NOMO-1 treated with dmso at 0.1 percent for 144 hours (cell line): ENCODE measurements at regions not wholly inside any gene's neighbourhood (a gene's known extent, or its start where the extent isn't known, plus 50 kb on each side); places are given as distances from the start of the nearest gene placed in this dataset.

ENCODE experiments used
- DNase-seq: peaks from one replicate; lab custom pipeline; 2025; ENCODE audit not compliant: unreplicated experiment; lab: John Stamatoyannopoulos, UW

DNA sequence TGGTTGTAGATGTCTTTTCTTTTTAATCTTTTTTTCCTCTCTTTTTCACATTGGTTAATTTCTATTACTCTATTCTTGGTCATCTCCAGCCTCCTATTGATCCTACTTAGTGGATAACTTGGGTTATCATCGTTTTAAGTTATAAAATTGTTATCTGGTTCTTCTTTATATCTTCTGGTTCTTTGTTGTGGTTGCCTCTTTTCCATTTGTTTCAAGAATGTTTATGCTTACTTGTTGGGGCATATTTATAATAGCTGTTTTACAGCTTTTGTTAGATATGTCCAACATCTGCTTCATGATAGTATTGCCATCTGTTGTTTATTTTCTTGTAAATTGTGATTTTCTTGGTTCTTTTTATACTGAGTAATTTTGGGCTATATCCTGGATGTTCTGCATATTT, 1429.6 kb downstream of the TBC1D22A start:
- no peak for DNase-seq

DNA sequence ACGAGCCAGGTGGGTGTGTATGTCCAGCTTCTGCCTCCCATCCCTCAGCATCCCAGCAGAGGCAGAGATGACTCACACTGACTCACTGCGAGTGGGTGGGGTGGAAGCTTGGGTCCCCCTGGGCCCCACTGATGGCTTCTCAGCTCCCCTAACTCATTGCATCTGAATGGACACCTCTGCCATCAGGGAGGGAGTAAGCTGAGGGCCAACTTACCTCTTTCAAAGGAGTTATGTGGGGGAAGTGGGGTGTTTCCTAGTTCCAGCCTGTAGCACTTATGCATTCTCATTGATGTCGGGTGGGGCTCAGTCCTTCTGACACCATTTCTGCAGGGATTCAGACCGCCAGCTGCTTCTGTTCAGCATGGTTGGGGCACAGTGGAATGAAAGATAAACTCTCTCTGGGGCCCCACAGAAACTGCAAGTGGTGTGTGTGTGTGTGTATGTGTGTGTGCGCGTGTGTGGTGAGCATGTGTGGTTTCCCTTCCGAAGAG, 1425.8 kb downstream of the TBC1D22A start:
- DNase-seq: no peak

DNA sequence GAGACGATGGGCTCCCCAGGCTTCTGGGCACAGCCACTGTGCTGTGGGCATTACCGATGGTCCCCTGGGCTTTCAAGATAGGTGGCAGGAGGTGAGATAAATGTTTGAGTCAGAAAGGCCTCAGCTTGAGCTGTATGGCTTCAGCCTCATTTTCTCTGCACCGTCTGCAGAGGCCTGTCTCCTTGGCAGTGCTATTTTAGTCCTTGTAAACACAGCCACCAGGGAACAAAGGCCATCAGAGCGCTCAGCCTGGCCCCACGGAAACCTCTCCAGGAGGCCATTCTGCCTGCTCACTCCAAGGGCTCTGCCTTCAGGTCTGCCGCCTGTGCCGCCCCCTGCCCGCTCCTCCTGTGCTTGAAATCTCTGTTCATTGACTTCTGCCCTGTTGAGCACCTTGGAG, 1424.9 kb downstream of the TBC1D22A start:
- DNase-seq: no peak

DNA sequence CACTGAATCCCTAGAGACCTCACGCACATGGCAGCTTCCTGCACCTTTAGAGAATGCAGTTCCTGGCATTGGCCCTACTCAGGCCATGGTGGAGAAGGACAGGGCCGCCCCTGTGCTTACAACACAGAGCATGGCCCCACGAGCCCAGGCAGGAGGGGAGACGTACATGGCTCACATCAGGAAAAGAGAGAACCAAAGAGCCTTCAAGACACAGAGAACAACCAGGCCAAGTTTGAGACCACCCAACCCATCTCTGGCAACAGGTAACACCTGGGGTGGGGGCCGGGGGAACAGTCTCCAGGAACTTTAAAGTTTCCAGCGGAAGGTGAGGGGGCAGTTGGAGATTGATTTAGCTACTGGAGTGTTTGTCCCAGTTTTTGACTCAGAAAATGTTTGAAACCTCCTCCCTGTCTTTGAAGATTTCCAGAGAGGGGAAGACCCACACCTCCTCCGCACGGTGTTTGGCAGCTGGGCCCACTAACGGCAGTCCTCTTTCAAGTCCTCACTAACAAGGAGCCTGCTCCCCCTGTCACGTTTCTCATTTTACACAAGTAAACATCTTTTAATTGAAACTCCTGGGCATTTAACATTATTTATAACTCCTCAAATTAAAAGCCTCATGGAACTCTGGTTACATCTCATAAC, 1423.8 kb downstream of the TBC1D22A start:
- no peak for DNase-seq

DNA sequence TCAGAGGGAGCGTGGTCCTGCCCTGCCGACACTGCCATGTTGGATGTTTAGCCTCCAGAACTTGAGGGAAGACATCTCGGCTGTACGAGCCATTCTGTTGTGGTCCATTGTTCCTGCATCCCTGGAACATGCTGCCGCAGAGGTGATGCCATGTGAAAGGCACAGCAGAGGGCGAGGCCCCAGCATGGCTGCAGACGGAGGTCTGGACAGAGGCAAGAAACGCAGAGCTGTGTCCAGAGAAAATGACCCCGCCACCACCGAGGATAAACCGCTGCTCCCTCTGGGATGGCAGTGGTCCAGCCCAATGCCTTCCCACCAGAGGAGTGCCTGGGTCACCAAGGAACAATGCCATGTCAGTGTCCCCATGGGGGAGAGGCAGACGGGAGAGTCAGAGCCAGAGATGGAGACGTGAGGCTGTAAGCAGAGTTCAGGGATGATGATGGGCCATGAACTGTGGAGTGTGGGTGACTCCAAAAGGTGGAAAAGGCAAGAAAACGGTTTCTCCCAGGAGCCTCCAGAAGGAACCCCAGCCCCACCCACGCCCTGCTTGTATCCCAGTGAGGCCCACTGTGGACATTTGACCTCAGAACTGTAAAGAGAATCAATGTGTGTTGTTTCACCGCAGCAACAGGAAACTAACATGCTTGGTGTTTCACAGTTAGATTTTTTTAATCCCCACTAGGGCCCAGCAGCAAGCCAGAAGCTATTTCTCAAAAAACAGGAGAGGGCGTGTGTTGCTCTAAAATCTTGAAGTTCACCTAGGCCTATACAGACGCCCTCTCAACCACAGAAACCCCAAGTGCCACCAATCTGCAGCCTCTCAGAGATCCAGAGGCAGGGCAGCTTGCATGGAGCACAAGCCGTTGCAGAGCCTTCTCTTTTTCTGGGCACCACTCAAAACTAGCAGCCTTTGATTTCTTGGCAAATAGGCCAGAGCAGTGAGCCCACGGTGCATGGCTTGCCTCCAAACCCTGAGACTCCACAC, 1422.9 kb downstream of the TBC1D22A start:
- no peak for DNase-seq

DNA sequence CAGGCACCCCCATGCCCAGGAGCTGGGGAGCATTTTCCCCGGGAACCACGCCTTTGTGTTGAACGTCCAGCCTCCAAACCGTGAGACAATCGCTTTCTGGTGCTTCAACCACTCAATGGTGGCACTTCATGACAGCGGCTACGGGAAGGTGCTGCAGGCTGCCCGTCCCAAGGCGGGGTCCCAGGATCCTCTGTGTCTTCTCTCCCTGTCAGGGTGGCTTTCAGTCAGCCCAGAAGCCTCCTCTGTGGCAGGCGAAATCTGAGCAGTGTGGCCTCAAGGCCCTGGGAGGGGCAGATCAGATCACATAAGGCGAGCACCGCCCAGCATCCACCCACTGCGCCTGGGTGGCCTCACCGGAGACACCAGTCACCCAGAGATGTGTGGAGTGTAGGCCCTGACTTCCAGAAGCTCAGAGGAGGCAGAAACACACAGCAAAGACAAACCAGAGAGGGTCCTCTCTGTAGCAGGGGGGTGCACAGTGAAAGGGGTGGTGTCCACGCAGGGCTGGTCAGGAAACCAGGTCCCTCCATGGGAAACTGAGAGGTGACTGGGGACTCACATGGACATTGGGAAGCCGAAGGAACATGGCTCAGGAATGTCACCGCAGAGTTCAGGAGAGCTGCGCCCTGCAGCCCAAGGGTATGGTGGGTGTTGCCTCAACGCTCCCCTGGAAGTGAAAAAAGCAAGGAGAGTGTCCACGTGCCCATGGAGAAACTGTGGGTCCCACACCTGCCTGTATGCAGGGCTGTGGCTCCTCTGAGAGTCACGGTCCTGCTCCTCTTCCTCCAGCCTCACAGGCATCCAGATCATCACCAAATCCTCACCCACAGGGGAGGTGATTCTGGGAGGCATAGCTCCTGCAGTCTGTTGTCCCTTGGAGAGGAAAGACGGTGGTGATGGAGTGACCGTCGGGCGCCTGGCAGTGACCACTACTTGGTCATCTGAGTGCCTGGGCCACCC, 1420.7 kb downstream of the TBC1D22A start:
- DNase-seq: no peak

DNA sequence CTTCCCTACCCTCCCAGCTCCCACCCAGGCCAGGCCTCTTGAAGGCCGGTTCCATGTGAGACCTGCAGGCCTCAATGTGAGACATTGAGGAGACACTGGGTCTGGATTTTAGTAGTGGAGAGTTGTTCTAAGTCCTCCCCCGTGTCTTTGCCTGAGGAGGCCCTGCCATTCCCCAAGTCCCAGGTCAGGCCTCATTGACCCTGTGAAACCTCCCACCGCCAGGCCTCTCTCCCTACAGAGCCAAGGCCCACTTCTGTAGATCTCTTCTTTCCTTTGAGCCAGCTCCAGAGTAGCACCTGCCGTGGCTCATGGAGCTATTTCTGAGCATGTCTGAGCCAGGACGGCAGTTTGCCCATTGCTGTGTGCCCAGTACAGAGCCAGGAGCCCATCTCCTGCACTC, 1419.6 kb downstream of the TBC1D22A start:
- DNase-seq: no peak

DNA sequence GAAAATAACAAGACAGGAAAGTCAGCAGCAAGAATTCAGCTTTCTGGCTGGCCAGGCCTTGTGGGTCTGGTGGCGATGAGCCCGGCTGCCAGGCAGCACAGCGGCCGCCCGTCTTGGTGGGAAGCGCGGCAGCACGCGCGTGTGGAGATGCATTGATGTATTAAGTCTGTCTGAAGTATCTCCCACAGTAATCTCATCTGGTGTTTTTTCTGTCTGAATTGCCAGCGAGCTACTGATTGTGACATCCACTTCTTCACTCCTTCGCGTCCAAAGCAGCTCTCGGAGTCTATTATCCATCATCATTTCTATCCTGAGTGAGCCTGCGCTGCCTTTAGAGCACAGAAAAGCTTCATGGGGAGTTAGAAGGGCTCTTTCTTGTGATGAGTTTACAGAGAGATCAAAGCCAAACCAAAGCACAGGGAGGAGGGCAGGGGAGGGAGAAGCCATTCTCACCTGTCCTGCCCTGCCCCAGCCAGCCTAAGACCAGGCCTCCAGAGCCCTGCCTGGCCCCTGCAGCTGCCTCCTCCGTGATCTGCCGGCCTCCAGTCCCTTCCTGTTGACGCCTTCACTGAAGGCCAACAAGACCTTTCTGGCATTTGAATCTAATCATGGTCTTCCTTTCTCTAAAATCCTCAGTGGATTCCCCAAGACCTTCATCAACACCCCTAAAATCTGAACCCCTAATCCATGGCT, 1419.0 kb downstream of the TBC1D22A start:
- no peak for DNase-seq

DNA sequence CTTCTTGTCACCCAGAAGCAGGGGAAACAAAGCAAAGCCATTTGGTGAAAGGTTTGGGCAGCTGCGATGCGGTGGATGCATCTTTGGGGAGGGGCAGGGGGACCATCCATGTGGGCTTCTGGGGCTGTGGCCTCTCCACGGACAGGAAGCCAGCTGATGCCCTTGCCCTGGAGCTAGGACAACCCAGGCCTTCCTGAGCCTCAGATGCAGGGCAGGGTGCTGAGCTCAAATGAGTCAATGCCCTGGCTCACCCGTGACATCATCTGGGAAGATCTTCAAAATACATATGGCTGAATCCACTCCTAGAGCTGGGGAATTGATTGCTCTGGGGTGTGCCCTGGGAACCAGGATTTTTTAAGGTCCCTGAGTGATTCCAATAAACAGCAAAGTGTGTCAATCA, 1418.2 kb downstream of the TBC1D22A start:
- DNase-seq: no peak

DNA sequence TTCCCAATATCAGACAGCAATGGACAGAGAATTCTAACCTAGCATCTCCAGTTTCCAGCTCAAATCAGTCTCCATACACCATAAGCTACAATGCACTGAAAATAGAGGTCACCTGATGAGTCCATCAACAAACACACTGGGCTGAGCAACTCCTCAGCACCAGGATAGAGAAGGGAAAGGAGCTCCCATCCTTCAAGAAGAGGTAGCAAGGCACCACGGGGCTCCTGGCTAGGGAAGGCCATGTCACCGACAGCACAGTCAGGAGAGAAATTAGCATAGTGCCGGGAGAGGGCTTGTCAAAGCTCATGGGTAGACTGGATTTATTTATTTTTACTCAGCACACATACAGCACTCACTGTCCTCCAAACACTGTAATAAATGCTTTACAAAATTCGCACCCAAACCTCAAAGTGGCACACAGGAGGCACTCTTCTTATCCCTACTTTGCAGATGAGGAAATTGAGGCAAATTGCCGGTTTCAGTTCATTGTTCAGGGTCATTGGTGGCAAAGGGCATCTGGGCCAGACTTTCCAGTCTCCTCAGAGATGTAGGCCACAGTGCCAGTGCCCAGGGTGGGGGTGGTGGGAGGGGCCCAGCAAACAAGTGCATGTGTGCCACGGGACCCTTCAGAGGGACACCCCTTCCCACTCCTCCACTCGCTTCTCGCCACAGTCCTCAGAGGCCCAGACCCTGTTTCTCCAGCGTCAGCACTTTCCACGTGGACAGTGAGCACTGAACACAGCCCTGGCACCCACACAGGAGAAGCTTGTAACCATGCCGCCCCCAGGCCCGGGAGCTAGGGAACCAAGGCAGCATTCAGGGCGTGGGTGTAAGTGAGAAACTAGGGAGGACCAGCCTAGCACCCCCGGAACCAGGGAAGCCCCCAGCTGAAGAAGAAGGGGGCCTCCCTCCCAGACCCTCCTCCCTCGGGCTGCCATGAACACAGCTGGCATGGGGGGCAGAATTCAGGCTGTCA, 1417.4 kb downstream of the TBC1D22A start:
- no peak for DNase-seq

DNA sequence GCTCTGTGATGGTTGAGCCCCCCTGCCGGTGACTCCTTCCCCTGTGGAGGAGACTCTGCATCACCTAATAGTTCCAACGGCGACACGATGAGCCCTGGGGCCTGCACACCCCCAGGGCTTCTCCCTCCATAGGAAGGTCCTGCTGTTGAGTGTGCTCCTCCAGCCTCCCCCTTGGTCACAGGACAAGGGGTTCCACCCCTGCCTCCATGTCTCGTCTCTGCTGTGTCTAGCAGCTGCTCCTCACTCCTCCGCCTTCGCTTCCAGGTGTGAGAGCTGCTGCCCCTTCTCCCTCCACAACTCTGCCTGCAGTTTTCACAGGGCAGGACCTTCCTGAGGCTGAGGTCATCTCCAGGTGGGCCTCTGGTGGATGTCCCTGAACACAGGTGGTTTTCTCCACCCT, 1416.1 kb downstream of the TBC1D22A start:
- no peak for DNase-seq

DNA sequence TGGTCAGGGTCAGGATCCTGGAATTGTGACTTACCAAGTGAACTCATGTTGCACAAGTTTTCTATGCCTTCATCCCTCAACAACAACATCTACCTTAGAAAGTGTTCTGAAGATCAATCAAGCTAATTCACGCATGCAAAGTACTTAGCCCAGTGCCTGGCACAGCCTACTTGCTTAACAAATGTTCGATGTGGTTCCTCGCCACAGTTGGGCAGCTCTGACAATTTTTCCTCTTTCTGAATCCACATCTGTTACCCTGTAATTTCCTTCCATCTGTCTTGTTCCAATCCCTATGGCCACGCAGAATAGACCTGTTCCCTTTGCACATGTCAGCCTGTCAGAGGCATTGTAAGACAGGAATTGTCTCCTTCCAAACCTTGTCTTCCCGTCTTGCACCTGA, 1415.2 kb downstream of the TBC1D22A start:
- no peak for DNase-seq

DNA sequence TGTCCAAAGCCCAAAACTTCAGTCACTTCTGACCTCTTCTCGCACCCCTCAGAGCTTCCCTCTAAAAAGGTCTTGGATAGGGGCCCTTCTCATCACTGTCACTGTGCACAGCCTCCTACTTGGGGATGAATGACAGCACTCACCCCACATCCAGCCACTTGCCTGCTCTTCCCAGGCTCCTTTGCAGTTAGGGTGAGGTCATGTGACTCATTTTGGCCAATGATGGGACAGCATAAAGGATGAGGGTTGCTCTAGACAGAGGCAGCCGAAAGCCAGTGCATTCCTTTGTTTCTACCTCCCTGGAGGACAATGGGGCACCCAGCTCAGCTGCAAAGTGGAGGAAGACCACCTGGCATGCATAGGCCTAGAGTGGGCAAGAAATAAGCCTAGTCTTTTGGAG, 1413.3 kb downstream of the TBC1D22A start:
- DNase-seq: no peak

DNA sequence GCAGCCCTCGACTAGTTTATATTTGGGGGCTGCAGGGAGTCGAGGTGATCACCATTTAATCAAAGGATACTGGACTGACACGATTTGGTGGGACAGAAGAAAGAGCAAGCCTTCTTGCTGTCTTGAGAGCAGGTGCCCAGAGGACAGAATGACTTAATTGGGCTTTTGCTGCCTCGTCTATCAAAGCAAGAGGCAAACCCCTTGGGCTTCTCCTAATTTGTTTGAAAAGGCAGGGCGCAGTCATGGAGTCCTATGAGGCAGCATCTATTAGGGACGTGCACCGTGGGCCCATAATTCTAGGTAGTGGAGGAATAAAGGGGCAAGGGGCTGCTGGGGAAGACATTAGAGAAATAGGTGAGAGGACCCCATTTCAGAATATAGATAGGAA, 1411.3 kb downstream of the TBC1D22A start:
- no peak for DNase-seq

DNA sequence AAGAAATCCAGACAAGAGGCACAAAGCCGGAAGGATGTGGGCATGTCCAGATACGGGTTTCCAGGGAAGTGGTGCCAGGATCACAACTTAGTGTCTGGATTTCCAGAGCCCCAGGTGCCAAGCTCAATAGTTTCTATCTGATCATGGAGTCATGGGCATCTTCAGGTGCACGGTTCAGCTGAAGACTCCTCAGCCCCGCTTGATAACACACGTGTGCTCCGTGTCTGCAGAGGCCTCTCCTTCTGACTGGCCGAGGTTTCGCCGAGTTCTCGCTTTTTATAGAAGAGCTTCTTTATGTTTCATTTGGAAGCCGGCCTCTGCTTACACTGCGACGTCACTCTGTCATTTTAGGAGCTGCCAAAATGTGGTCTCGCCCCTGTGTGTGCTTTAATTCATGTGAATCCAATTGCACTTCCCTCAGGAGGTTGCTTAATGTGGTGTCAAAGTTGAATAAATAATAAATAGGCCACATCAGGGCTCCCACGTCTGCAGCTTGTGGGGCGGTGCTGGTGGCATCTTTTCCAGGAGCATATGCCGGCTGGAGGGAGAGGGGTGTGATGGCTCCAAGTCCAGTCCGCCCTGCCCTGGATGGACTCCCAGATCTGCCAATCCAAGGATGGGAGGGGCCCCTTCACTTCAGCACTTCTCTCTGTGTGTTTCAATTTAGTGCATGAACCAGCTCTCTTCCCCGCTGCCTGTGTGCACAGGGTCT, 1410.8 kb downstream of the TBC1D22A start:
- DNase-seq: no peak

DNA sequence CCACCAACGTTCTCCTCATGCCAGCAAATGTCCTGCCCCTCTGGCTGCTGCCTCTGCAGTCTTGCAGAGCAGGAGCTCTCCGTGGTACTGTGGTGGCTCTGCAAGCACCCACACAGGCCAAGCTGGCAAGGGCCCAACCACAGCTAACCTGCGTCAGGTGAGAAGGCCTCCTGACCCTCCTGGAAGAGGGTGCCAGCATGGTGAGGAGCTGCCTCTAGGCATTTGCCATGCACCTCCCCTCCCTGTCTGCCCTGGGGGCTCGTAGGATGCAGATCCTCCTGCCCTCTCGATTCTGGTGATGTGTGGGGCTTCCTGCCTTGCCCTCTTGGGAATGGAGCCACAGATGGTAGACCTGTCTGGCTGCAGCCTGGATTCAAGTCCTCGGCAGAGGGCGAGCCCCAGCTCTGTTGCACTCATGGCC, 1408.8 kb downstream of the TBC1D22A start:
- DNase-seq: no peak

DNA sequence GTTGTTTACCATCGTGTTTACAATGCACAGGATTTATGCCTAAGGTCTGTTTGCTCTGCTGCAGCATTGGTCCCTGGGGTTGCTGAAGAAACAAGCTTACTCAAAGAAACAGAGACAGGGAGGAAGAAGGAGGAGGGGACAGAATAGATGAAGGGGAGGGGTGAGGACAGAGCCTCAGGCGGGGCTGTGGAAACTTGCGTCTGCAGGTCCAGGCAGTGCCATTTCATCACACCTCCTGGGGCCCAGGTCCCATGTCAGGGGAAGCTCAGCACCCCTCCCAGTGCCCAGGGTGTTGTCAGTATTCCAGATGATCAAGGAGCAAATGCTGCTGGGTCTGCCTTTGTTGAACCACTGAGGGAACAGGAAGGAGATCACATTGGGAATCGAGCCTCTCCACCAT, 1406.8 kb downstream of the TBC1D22A start:
- DNase-seq: no peak

DNA sequence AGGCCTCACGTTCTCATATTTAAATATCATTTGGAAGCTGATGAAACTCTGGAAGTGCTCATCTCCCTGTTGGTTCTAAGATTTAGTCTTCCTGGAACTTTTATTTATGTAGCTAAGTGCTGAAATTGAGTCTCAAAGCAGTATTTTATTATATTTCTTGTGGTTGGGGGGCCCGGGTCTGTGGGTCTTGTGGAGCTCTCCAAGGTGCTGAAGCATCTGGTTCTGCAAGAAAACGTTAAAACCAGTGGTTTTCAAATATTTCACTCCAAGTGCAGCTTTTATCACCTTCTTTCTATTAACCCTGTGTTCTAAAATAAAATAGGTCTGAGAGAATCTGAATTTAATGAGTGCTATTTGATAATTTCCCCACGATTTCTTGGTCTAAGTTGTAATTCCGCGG, 1404.8 kb downstream of the TBC1D22A start:
- DNase-seq: no peak

DNA sequence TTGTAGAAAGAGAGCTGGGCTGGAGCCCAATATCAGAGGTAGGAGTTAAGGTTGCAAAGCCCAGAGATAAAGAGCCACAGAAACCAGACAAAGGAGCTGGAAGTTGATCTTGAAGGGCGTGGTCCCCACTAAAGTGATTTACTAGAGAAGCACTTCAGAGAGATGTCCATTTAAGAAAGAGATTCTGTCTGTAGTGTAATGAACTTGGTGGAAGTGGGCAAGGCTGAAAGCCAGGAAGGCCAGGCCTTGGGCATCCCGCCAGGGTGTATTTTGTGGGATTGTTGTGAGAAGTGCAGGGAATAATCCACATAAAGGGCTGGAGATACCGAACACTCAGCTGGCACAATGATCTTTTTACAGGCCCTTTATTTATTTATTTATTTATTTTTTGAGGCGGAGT, 1398.8 kb downstream of the TBC1D22A start:
- DNase-seq: no peak
